Stimulated activated CD8-positive, alpha-beta memory T cell treated with anti-CD3 and anti-CD28 coated beads, Interleukin-2, amount 100 ng/mL, for 1 hour (primary cell): ENCODE measurements at regions not wholly inside any gene's neighbourhood (a gene's known extent, or its start where the extent isn't known, plus 50 kb on each side); places are given as distances from the start of the nearest gene placed in this dataset.

Experiments used
- DNase-seq, 2 donors: peaks; one replicate each; pipeline ENCODE4 v3.0.0-alpha.2; 2020; ENCODE audit warnings: low read depth in 2 of 2

DNA sequence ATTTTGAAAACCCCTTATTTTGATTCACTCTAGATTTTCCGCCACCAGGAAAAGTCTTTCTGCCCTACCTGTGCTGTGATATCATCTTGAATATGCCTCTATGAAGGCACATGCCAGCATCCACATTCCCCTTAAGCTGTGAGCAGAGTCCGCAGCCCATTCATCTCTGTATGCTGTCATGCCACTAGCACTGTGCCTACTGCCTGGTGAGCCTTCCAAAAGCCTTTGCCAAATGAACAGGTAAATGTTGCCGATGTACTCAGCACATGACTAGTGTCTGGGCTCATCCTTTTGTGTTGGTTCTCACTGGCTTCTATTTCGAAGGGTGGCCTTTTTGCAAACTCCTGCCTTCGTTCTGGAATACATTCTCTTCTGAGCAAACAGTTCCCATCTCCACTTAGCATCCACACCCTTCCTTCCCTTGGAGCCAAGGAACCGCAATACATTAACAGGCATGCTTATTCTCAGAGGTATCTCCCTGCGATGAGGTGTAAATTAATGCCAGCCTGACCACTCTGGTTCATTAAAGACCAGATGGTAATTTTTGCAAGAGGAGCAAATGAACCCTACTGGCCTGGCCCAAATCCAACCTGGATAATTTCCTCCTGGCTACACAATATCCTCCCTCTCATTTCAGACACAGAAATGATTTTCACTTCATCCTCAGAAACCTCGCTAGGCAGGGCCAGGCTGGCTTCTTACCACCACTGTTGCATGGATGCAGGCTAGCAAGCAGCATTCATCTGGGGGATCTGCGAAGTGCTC, 339.7 kb upstream of the NFE2L3 start:
- no peak for DNase-seq

- no peak for DNase-seq
Measured at GRCh38 chr7:25813381-25813780, 338.6 kb upstream of the NFE2L3 start.

- no peak for DNase-seq
Measured at GRCh38 chr7:25815711-25816110, 336.3 kb upstream of the NFE2L3 start.

GRCh38 chr7:25820432-25821040, 331.5 kb upstream of the NFE2L3 start:
- DNase-seq: no peak

DNA sequence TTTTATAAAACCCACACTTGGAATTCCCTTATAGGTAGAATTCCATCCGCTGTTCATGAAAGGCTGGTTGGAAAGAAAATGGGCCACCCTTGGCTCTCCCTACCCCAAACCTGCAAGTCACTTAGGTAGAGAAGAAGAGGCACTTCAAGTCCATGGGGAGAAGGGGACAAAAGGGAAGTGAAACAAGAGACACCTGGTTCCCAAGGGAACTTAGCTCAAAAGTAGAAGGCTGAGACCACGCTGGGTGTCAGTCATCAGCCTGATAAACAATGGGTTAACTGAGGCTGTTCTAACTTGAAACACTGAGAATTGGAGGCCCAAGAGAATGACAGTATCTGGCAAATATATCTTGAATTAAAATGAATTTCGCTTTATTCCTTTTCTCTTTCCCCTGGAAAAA, 330.8 kb upstream of the NFE2L3 start:
- DNase-seq: no peak

GRCh38 chr7:25822823-25823222, 329.2 kb upstream of the NFE2L3 start:
- no peak for DNase-seq

DNA sequence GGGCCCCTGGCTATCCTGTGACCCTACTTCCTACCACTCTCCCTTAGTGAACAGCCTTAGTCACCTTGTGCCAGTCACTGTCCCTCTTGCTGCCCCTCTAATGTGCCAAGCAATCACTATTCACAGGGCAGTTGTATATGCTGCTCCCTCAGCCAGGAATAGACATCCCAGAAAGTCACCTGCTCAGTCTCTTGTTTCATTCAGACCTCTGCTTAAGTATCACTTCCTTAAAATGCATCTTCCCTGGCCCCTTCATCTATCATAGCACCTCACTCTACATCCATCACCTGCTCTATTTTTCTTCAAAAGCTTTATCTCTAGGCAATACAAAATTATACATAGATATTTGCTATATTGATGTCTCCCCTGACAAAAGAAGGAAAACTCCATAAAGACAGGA, 328.4 kb upstream of the NFE2L3 start:
- no peak for DNase-seq

GRCh38 chr7:25828468-25828867, 323.5 kb upstream of the NFE2L3 start:
- DNase-seq: no peak

- DNase-seq: no peak
Measured at GRCh38 chr7:25829663-25830062, 322.3 kb upstream of the NFE2L3 start.

DNA sequence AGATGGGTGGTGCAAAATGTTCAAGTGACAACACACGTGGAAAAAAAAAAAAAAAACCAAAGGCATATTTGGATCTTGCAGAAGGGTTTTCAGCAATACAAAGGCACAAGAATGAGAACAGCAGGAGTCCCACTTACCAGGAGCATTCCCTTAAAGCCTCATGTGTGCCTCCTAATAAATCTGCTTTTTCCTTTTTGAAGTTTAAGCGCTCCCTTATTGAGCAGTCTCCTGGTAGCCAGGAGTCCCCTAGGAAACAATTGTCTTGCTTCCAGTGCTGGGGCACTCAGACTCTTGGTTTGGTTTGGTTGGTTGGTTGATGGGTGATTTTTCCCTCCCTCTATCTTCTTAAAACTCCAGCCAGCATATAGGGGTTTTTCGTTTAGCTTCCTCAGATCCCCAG, 321.8 kb upstream of the NFE2L3 start:
- DNase-seq: no peak

- no peak for DNase-seq
Measured at GRCh38 chr7:25831062-25831691, 320.8 kb upstream of the NFE2L3 start.

DNA sequence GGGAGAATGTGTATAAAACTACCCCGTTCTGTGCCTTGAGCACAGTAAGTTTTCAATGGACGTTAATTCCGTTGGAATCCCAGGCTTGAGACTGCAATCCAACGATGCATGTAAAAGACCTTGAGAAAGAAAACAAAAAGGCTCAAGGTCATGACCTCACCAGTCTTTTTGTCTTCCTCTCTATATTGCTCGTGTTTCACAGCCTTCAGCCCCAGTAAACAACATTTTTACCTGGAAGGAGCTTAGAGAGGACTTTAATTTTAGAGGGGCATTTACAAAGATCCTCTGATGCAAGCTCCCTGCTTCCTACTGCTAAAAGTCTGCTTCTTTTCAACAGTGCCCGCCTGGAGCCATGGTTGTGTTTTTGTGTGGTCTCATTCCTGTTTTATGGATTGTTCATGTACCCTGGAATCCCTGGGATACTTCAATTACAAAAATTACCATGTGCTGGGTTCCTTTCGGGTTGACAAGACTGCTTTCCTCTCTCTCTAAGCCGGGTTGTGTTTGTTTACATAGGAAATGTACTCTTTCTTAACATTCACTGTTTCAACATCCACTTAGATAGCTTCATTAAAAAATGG, 320.1 kb upstream of the NFE2L3 start:
- no peak for DNase-seq

DNA sequence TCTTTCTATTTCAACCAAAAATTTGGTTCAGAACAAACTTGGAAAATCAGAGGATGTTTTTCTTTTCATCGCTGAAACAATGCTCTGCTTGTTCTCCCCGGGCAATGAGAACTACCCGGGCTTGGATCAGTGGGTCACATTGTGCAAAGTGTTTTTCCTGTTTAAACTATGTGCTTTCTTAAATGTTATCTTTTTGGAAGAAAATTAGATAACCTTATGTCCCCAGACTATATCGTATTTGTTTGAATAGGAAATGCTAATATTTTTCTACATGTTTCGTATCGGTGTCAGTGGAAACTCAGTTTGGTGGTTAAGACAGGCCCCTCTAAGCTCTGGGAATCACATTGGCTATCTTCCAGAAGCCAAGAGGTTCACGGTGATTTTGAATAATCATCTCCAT, 319.5 kb upstream of the NFE2L3 start:
- DNase-seq: no peak

- DNase-seq: no peak
Measured at GRCh38 chr7:25832929-25833328, 319.1 kb upstream of the NFE2L3 start.

DNA sequence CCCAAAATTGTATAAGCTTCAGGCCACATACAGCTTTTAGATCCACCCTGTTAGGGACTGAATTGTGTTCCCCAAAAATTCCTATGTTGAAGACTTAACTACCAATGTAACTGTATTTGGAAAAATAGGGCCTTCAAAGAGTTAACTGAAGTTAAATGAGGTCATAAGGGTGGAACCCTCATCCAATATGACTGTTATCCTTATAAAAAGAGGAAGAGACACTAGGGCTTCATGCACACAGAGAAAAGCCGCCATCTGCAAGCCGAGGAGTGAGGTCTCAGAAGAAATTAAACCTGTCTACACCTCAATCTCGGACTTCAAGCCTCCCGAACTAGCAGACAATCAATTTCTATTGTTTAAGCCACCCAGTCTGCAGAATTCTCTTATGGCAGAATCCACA, 317.9 kb upstream of the NFE2L3 start:
- no peak for DNase-seq

DNA sequence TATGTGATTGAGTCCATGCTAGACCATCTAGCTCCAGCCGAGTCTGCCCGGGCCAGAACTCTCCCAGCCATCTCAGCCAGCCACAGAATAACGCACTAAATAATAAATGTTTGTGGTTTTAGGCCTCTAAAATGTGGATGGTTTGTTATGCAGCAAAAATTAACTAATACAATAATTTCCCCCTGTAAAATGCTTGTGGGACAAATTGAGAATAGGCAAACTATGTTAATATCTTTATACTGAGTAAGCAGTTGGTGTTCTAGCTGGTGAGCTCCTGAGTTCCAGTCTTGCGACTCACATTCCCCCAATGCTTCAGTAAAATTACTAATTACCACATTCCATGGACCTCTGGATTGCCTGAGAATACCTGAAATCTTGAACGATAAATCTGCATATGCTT, 316.8 kb upstream of the NFE2L3 start:
- DNase-seq: no peak

DNA sequence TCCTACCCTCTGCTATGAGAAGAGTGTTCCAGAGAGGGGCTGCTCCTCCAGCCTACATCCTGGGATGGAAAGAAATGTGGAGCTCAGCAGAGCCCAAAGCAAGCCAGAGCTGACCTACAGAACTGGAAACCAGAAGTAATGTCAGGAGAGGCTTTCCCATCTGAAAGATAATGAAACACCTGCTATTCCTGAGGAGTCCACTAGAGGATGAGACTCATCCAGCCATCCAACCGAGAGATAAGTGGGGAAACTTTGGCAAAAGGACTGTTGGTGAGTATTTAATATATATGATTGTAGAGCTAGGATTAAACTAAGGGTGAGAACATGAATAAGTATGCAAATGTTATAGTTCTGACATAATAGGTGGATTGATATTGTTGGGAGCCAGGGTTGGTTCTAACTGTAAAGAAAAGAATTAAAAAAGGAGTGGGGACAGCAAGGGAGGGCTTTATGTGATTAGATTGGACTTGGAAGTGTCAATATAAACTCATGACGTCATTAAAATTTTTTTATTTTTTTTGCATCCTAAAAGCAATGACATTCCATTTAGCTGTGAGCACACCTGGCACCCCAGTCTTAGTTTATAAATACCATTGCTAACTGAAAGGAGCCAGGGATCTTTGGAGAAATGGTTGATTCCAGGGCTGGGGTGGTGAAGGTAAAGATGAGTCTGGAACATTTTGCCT, 312.8 kb upstream of the NFE2L3 start:
- DNase-seq: no peak

- no peak for DNase-seq
Measured at GRCh38 chr7:25840209-25840792, 311.7 kb upstream of the NFE2L3 start.

- no peak for DNase-seq
Measured at GRCh38 chr7:25841575-25841974, 310.4 kb upstream of the NFE2L3 start.

GRCh38 chr7:25842201-25842733, 309.7 kb upstream of the NFE2L3 start:
- no peak for DNase-seq

DNA sequence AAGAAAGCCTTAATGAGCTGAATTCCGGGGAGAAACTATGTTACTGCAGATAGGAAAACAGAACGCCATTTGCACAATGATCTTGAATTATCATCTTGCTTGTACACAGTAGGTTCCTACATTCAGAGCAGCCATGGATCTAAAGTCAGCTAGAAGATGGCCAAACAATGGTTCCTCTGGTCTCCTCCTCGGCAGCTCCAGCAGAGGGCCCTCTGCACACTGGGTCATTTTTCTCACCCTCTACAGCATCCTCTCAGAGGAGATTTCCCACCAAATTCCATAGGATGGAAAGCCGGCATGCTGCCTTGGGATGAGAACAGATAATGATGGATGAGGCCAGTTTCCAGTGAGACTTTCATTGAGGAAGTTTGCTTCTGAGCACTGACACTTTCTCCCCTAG, 308.5 kb upstream of the NFE2L3 start:
- no peak for DNase-seq
